ENCODE measurements at regions not wholly inside any gene's neighbourhood (a gene's known extent, or its start where the extent isn't known, plus 50 kb on each side); places are given as distances from the start of the nearest gene placed in this dataset.

- no peak for TF ChIP-seq CTCF (conservative IDR thresholded peaks at IDR 0.05; ENCODE audit: low read depth, low read length)
- H3K4me3 ChIP-seq (ENCODE audit: low read length) = no peak overlapping the region
- DNase-seq (ENCODE audit: low read depth) = no peak
Measured at GRCh38 chr5:62742207-62742606, 163.6 kb downstream of the LRRC70 start.

GRCh38 chr5:62741761-62742160 is 163.1 kb downstream of the LRRC70 start:
- DNase-seq (ENCODE audit: low read depth) = no peak
- no peak overlapping the region for H3K4me3 ChIP-seq (ENCODE audit: low read length)
- no peak for TF ChIP-seq CTCF (conservative IDR thresholded peaks at IDR 0.05; ENCODE audit: low read depth, low read length)

GRCh38 chr5:62737766-62738165 is 159.1 kb downstream of the LRRC70 start:
- H3K4me3 ChIP-seq (ENCODE audit: low read length) = no peak overlapping the region
- no peak for DNase-seq (ENCODE audit: low read depth)

GRCh38 chr5:62732677-62733121 is 154.1 kb downstream of the LRRC70 start:
- no peak for TF ChIP-seq CTCF (conservative IDR thresholded peaks at IDR 0.05; ENCODE audit: low read depth, low read length)
- DNase-seq (ENCODE audit: low read depth) = no peak
- H3K4me3 ChIP-seq (ENCODE audit: low read length) = no peak overlapping the region

More at GRCh38 chr5:62737766-62738165, 159.1 kb downstream of the LRRC70 start:
- no peak for TF ChIP-seq CTCF (conservative IDR thresholded peaks at IDR 0.05; ENCODE audit: low read depth, low read length)

- DNase-seq (ENCODE audit: low read depth) = no peak
- no peak overlapping the region for H3K4me3 ChIP-seq (ENCODE audit: low read length)
- no peak for TF ChIP-seq CTCF (conservative IDR thresholded peaks at IDR 0.05; ENCODE audit: low read depth, low read length)
Measured at GRCh38 chr5:62731022-62731421, 152.4 kb downstream of the LRRC70 start.

- TF ChIP-seq CTCF (conservative IDR thresholded peaks at IDR 0.05; ENCODE audit: low read depth, low read length) = no peak
- no peak for DNase-seq (ENCODE audit: low read depth)
- no peak overlapping the region for H3K4me3 ChIP-seq (ENCODE audit: low read length)
Measured at GRCh38 chr5:62729675-62730074, 151.1 kb downstream of the LRRC70 start.

GRCh38 chr5:62727861-62728260 is 149.2 kb downstream of the LRRC70 start:
- H3K4me3 ChIP-seq (ENCODE audit: low read length) = no peak overlapping the region
- no peak for DNase-seq (ENCODE audit: low read depth)
- TF ChIP-seq CTCF (conservative IDR thresholded peaks at IDR 0.05; ENCODE audit: low read depth, low read length) = no peak
